ENCODE measurements at regions not wholly inside any gene's neighbourhood (a gene's known extent, or its start where the extent isn't known, plus 50 kb on each side); places are given as distances from the start of the nearest gene placed in this dataset.
A peak's percentile ranks its signal among the peaks of the same experiment; 100 is the strongest.

DNA sequence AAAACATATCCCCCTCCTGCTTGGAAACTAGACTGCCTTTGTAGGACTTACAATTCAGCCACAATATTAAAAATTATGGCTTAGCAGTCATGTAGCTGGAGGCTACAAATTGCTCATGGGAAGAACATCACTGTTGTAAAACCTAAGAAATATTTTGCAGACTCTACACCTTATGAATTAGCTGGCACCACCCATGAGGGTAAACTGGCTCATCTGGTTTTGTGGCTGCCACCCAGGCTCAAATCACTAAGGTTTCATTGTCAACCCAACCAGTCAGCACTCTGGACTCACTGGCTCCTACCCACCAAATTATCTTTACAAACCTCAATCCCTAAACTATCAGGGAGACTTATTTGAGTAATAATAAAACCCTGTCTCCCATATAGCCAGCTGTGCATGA, 100.7 kb upstream of the OLFM3 start:
- Histone ChIP-seq H3K36me3 (no peaks in the 10 kb centered on the region), H3K9me3 (no peaks in the 10 kb centered on the region), H3K4me3 (no peak overlapping the region), H3K27ac (no peak overlapping the region), H3K27me3 (no peaks in the 10 kb centered on the region), H3K4me1 (no peaks in the 10 kb centered on the region)
- TF ChIP-seq POLR2A (IDR thresholded peaks at IDR 0.05), result no peak
- TF ChIP-seq POLR2AphosphoS5 (IDR thresholded peaks at IDR 0.05), result no peak
- TF ChIP-seq, protein P1, sequence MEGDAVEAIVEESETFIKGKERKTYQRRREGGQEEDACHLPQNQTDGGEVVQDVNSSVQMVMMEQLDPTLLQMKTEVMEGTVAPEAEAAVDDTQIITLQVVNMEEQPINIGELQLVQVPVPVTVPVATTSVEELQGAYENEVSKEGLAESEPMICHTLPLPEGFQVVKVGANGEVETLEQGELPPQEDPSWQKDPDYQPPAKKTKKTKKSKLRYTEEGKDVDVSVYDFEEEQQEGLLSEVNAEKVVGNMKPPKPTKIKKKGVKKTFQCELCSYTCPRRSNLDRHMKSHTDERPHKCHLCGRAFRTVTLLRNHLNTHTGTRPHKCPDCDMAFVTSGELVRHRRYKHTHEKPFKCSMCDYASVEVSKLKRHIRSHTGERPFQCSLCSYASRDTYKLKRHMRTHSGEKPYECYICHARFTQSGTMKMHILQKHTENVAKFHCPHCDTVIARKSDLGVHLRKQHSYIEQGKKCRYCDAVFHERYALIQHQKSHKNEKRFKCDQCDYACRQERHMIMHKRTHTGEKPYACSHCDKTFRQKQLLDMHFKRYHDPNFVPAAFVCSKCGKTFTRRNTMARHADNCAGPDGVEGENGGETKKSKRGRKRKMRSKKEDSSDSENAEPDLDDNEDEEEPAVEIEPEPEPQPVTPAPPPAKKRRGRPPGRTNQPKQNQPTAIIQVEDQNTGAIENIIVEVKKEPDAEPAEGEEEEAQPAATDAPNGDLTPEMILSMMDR (IDR thresholded peaks at IDR 0.05), result no peak
- peak in 1 of 2 donors; percentile 20 for DNase-seq (ENCODE audit: low spot score in 2 of 2)
- intact Hi-C loops (cut with DNase I; ENCODE audit: low total_unique reads), result no loop called here

DNA sequence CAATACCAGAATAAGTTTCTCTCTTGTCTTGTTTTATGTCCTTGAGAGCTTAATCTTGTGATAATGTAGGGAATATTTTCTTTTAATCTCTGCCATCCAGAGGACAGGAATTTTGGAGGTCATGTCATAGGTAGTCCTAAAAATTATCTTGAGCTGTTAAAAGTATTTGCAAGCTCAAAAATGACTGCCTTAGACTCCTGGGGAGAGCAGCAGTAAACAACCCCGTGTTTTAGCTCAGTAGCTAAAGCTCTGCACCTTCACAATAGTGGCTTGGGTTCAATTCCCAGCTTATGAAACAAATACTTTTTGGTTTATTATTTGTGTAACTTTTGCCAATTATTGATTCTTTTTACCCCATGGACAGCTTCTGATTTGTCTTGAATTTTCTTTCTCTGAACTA, 99.4 kb upstream of the OLFM3 start:
- H3K27me3 ChIP-seq, result no peaks in the 10 kb centered on the region
- no peak overlapping the region for H3K27ac ChIP-seq
- no peak overlapping the region for H3K4me3 ChIP-seq
- no peaks in the 10 kb centered on the region for H3K9me3 ChIP-seq
- H3K4me1 ChIP-seq, result no peaks in the 10 kb centered on the region
- DNase-seq (ENCODE audit: low spot score in 2 of 2), result no peak
- intact Hi-C loops (cut with DNase I; ENCODE audit: low total_unique reads), result no loop called here
- TF ChIP-seq, protein P1 (IDR thresholded peaks at IDR 0.05), result no peak
- TF ChIP-seq POLR2A (IDR thresholded peaks at IDR 0.05) (no peak), POLR2AphosphoS5 (IDR thresholded peaks at IDR 0.05) (no peak)
- H3K36me3 ChIP-seq, result no peaks in the 10 kb centered on the region

GRCh38 chr1:102089791-102090190, 93.1 kb upstream of the OLFM3 start:
- intact Hi-C loops (cut with DNase I; ENCODE audit: low total_unique reads), result no loop called here
- peaks cover 0 to 9% of the 10 kb centered on the region in 2 donors for H3K9me3 ChIP-seq
- H3K27ac ChIP-seq, result no peak overlapping the region
- H3K4me3 ChIP-seq, result no peak overlapping the region
- H3K27me3 ChIP-seq, result no peaks in the 10 kb centered on the region
- no peak for DNase-seq (ENCODE audit: low spot score in 2 of 2)
- no peaks in the 10 kb centered on the region for H3K4me1 ChIP-seq
- no peaks in the 10 kb centered on the region for H3K36me3 ChIP-seq
- no peak for TF ChIP-seq POLR2AphosphoS5 (IDR thresholded peaks at IDR 0.05)

GRCh38 chr1:102085896-102086295, 89.2 kb upstream of the OLFM3 start:
- DNase-seq (ENCODE audit: low spot score in 2 of 2), result no peak
- no peaks in the 10 kb centered on the region for H3K27me3 ChIP-seq
- no peak overlapping the region for H3K4me3 ChIP-seq
- no peak overlapping the region for H3K27ac ChIP-seq
- no peaks in the 10 kb centered on the region for H3K4me1 ChIP-seq
- intact Hi-C loops (cut with DNase I; ENCODE audit: low total_unique reads), result no loop called here
- TF ChIP-seq POLR2AphosphoS5 (IDR thresholded peaks at IDR 0.05) (no peak), POLR2A (IDR thresholded peaks at IDR 0.05) (no peak)
- TF ChIP-seq, protein P1 (IDR thresholded peaks at IDR 0.05), result no peak
- no peaks in the 10 kb centered on the region for H3K36me3 ChIP-seq
- peaks cover 0 to 9% of the 10 kb centered on the region in 2 donors for H3K9me3 ChIP-seq

- Histone ChIP-seq H3K4me1 (no peaks in the 10 kb centered on the region), H3K27me3 (no peaks in the 10 kb centered on the region), H3K27ac (no peak overlapping the region), H3K4me3 (no peak overlapping the region), H3K9me3 (peaks cover 0 to 9% of the 10 kb centered on the region in 2 donors), H3K36me3 (no peaks in the 10 kb centered on the region)
- no peak for DNase-seq (ENCODE audit: low spot score in 2 of 2)
- intact Hi-C loops (cut with DNase I; ENCODE audit: low total_unique reads), result no loop called here
- TF ChIP-seq, protein P1 (IDR thresholded peaks at IDR 0.05), result no peak
- TF ChIP-seq POLR2A (IDR thresholded peaks at IDR 0.05), result no peak
- no peak for TF ChIP-seq POLR2AphosphoS5 (IDR thresholded peaks at IDR 0.05)
Observed at GRCh38 chr1:102084771-102085535, 88.2 kb upstream of the OLFM3 start.

All from breast epithelium (tissue), 4 donors.